GM23338 (cell line): ENCODE measurements at regions not wholly inside any gene's neighbourhood (a gene's known extent, or its start where the extent isn't known, plus 50 kb on each side); places are given as distances from the start of the nearest gene placed in this dataset.

ENCODE experiments used
- ATAC-seq: fragments of 200-7000 bp; cut with Tn5 transposase; 3 replicates; pipeline ENCODE4 v1.9.1; 2020
- DNase-seq: peaks from one replicate; pipeline ENCODE4 v3.0.0-alpha.2; 2015; ENCODE audit warnings: low spot score
- H2AFZ ChIP-seq: fragments of 200-600 bp; sonication (generic); 2 replicates; pipeline ENCODE4 v1.8.0; 2016; ENCODE audit warnings: antibody characterized with exemption, mild to moderate bottlenecking, moderate library complexity
- H3F3A ChIP-seq: fragments of 200-600 bp; sonication (generic); replicated peaks from 2 replicates; pipeline ENCODE4 v1.8.0; 2017; ENCODE audit warnings: antibody characterized with exemption, mixed run types, low read depth
- H3K27ac ChIP-seq: fragments of 200-600 bp; sonication (generic); 2 replicates; pipeline ENCODE4 v1.6.1; 2016; ENCODE audit warnings: low read depth
- H3K27me3 ChIP-seq: fragments of 200-600 bp; sonication (generic); 2 replicates; pipeline ENCODE4 v1.8.0; 2016; ENCODE audit warnings: mild to moderate bottlenecking, mixed run types, moderate library complexity; ENCODE audit not compliant: insufficient read depth
- H3K36me3 ChIP-seq: fragments of 200-600 bp; sonication (generic); 2 replicates; pipeline ENCODE4 v1.8.0; 2016; ENCODE audit warnings: mild to moderate bottlenecking; ENCODE audit not compliant: insufficient read depth
- H3K4me1 ChIP-seq: fragments of 200-600 bp; sonication (generic); 2 replicates; pipeline ENCODE4 v1.8.0; 2016; ENCODE audit warnings: mild to moderate bottlenecking, moderate library complexity; ENCODE audit not compliant: insufficient read depth
- H3K4me2 ChIP-seq: fragments of 200-600 bp; sonication (generic); 2 replicates; pipeline ENCODE4 v1.7.1; 2017; ENCODE audit warnings: mixed run types
- H3K4me3 ChIP-seq: fragments of 200-600 bp; sonication (generic); 2 replicates; pipeline ENCODE4 v1.6.1; 2016; ENCODE audit warnings: mixed run types
- H3K79me2 ChIP-seq: fragments of 200-600 bp; sonication (generic); replicated peaks from 2 replicates; pipeline ENCODE4 v1.8.0; 2017; ENCODE audit warnings: mild to moderate bottlenecking; ENCODE audit not compliant: insufficient read depth
- H3K9me2 ChIP-seq: fragments of 200-600 bp; sonication (generic); 2 replicates; pipeline ENCODE4 v1.8.0; 2017; ENCODE audit not compliant: insufficient read depth
- H4K20me1 ChIP-seq: fragments of 200-600 bp; sonication (generic); replicated peaks from 2 replicates; pipeline ENCODE4 v1.8.0; 2017; ENCODE audit warnings: mild to moderate bottlenecking; ENCODE audit not compliant: insufficient read depth
- H3K27ac Mint-ChIP-seq: 2 replicates; pipeline ENCODE4 v1.8.0; 2020; ENCODE audit warnings: inconsistent platforms, mild to moderate bottlenecking, moderate library complexity, mixed read lengths
- H3K27me3 Mint-ChIP-seq: 3 replicates; pipeline ENCODE4 v1.8.0; 2022; ENCODE audit warnings: low read depth, mild to moderate bottlenecking, moderate library complexity, mixed read lengths, inconsistent platforms; ENCODE audit not compliant: insufficient read depth, poor library complexity
- H3K36me3 Mint-ChIP-seq: 3 replicates; pipeline ENCODE4 v1.8.0; 2021; ENCODE audit warnings: low read depth, mild to moderate bottlenecking, inconsistent platforms, moderate library complexity, mixed read lengths
- H3K4me1 Mint-ChIP-seq: 3 replicates; pipeline ENCODE4 v1.8.0; 2020; ENCODE audit warnings: mild to moderate bottlenecking, inconsistent platforms, mixed read lengths
- H3K4me3 Mint-ChIP-seq: 3 replicates; pipeline ENCODE4 v1.8.0; 2021; ENCODE audit warnings: moderate library complexity, mild to moderate bottlenecking, inconsistent platforms, mixed read lengths
- H3K9me3 Mint-ChIP-seq: 3 replicates; pipeline ENCODE4 v1.8.0; 2020; ENCODE audit warnings: moderate library complexity, mild to moderate bottlenecking, inconsistent platforms, mixed read lengths
- CREB1 ChIP-seq: fragments of 250-450 bp; sonication (Bioruptor Pico); IDR thresholded peaks from 2 replicates; pipeline ENCODE4 v1.5.0; 2020; ENCODE audit warnings: low read depth, mild to moderate bottlenecking, moderate library complexity
- CTCF ChIP-seq, 2 experiments: fragments of 200-600 bp in 1 of 2; sonication (generic) in 1 of 2; conservative IDR thresholded peaks; 2 replicates each; pipeline versions ENCODE4 v1.5.1 to v1.6.1; 2016 to 2017; ENCODE audit warnings: antibody characterized with exemption in 2 of 2, low read depth in 2 of 2, mild to moderate bottlenecking in 2 of 2, moderate library complexity in 1 of 2
- ETS1 ChIP-seq: IDR thresholded peaks from 2 replicates; pipeline ENCODE4 v1.6.1; 2016; ENCODE audit warnings: antibody characterized with exemption
- EZH2 ChIP-seq: fragments of 200-600 bp; sonication (generic); IDR thresholded peaks from one replicate; pipeline ENCODE4 v1.8.0; 2017; ENCODE audit warnings: antibody characterized with exemption, mild to moderate bottlenecking, low read depth; ENCODE audit not compliant: unreplicated experiment
- EZH2phosphoT487 ChIP-seq: fragments of 200-600 bp; sonication (generic); IDR thresholded peaks from one replicate; pipeline ENCODE4 v1.8.1; 2018; ENCODE audit warnings: antibody characterized with exemption; ENCODE audit not compliant: unreplicated experiment
- JUNB ChIP-seq: IDR thresholded peaks from one replicate; pipeline ENCODE4 v1.6.1; 2016; ENCODE audit warnings: antibody characterized with exemption; ENCODE audit not compliant: unreplicated experiment
- NANOG ChIP-seq: IDR thresholded peaks from 2 replicates; pipeline ENCODE4 v1.6.1; 2016; ENCODE audit warnings: antibody characterized with exemption, borderline replicate concordance
- POLR2AphosphoS5 ChIP-seq: IDR thresholded peaks from 2 replicates; pipeline ENCODE4 v1.6.1; 2016; ENCODE audit warnings: antibody characterized with exemption, low read depth
- STAT1 ChIP-seq: IDR thresholded peaks from one replicate; pipeline ENCODE4 v1.6.1; 2016; ENCODE audit warnings: antibody characterized with exemption; ENCODE audit not compliant: unreplicated experiment
- ZNF114 ChIP-seq: fragments of 250-450 bp; sonication (Bioruptor Pico); IDR thresholded peaks from 2 replicates; pipeline ENCODE4 v1.5.0; 2020; ENCODE audit warnings: mild to moderate bottlenecking, moderate library complexity
- ZNF331 ChIP-seq: fragments of 250-450 bp; sonication (Bioruptor Pico); IDR thresholded peaks from 2 replicates; pipeline ENCODE4 v1.5.0; 2020; ENCODE audit warnings: low read depth, mild to moderate bottlenecking, moderate library complexity
- TF ChIP-seq, protein P1 (sequence below): fragments of 250-450 bp; sonication (Bioruptor Pico); IDR thresholded peaks from 2 replicates; pipeline ENCODE4 v1.5.0; 2020; ENCODE audit warnings: mild to moderate bottlenecking, moderate library complexity
- TF ChIP-seq, protein P2 (sequence below): IDR thresholded peaks from one replicate; pipeline ENCODE4 v1.6.1; 2018; ENCODE audit warnings: antibody characterized with exemption; ENCODE audit not compliant: unreplicated experiment

- no peak for DNase-seq
Observed at GRCh38 chr4:184312126-184312525, 94.5 kb upstream of the ENPP6 start.

More at GRCh38 chr4:184312126-184312525, 94.5 kb upstream of the ENPP6 start:
- no peak for ATAC-seq
- Mint-ChIP-seq H3K27me3 (peaks cover 13% of the 10 kb centered on the region), H3K4me1 (peaks cover 18% of the 10 kb centered on the region), H3K4me3 (no peak overlapping the region), H3K36me3 (no peaks in the 10 kb centered on the region; the same call in 2 of the 3 replicates), H3K27ac (no peak overlapping the region), H3K9me3 (no peaks in the 10 kb centered on the region; the same call in 2 of the 3 replicates)
- H3K36me3 ChIP-seq: no peaks in the 10 kb centered on the region
- no peaks in the 10 kb centered on the region for H4K20me1 ChIP-seq
- H2AFZ ChIP-seq: no peak overlapping the region
- no peaks in the 10 kb centered on the region for H3F3A ChIP-seq
- H3K4me2 ChIP-seq: no peak overlapping the region
- TF ChIP-seq JUNB (no peak), ZNF114 (no peak), ZNF331 (CRISPR knock-in tag) (no peak), POLR2AphosphoS5 (no peak), CREB1 (CRISPR knock-in tag) (no peak), STAT1 (no peak), EZH2phosphoT487 (no peak), EZH2 (no peak), NANOG (no peak), CTCF (conservative IDR thresholded peaks at IDR 0.05; ENCODE audit: low read depth in 2 of 2) (no peak), ETS1 (no peak)
- TF ChIP-seq, protein P1, sequence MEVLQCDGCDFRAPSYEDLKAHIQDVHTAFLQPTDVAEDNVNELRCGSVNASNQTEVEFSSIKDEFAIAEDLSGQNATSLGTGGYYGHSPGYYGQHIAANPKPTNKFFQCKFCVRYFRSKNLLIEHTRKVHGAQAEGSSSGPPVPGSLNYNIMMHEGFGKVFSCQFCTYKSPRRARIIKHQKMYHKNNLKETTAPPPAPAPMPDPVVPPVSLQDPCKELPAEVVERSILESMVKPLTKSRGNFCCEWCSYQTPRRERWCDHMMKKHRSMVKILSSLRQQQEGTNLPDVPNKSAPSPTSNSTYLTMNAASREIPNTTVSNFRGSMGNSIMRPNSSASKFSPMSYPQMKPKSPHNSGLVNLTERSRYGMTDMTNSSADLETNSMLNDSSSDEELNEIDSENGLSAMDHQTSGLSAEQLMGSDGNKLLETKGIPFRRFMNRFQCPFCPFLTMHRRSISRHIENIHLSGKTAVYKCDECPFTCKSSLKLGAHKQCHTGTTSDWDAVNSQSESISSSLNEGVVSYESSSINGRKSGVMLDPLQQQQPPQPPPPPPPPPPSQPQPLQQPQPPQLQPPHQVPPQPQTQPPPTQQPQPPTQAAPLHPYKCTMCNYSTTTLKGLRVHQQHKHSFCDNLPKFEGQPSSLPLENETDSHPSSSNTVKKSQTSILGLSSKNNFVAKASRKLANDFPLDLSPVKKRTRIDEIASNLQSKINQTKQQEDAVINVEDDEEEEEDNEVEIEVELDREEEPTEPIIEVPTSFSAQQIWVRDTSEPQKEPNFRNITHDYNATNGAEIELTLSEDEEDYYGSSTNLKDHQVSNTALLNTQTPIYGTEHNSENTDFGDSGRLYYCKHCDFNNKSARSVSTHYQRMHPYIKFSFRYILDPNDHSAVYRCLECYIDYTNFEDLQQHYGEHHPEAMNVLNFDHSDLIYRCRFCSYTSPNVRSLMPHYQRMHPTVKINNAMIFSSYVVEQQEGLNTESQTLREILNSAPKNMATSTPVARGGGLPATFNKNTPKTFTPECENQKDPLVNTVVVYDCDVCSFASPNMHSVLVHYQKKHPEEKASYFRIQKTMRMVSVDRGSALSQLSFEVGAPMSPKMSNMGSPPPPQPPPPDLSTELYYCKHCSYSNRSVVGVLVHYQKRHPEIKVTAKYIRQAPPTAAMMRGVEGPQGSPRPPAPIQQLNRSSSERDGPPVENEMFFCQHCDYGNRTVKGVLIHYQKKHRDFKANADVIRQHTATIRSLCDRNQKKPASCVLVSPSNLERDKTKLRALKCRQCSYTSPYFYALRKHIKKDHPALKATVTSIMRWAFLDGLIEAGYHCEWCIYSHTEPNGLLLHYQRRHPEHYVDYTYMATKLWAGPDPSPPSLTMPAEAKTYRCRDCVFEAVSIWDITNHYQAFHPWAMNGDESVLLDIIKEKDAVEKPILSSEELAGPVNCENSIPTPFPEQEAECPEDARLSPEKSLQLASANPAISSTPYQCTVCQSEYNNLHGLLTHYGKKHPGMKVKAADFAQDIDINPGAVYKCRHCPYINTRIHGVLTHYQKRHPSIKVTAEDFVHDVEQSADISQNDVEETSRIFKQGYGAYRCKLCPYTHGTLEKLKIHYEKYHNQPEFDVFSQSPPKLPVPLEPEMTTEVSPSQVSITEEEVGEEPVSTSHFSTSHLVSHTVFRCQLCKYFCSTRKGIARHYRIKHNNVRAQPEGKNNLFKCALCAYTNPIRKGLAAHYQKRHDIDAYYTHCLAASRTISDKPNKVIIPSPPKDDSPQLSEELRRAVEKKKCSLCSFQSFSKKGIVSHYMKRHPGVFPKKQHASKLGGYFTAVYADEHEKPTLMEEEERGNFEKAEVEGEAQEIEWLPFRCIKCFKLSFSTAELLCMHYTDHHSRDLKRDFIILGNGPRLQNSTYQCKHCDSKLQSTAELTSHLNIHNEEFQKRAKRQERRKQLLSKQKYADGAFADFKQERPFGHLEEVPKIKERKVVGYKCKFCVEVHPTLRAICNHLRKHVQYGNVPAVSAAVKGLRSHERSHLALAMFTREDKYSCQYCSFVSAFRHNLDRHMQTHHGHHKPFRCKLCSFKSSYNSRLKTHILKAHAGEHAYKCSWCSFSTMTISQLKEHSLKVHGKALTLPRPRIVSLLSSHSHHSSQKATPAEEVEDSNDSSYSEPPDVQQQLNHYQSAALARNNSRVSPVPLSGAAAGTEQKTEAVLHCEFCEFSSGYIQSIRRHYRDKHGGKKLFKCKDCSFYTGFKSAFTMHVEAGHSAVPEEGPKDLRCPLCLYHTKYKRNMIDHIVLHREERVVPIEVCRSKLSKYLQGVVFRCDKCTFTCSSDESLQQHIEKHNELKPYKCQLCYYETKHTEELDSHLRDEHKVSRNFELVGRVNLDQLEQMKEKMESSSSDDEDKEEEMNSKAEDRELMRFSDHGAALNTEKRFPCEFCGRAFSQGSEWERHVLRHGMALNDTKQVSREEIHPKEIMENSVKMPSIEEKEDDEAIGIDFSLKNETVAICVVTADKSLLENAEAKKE (CRISPR knock-in tag): no peak
- TF ChIP-seq, protein P2, sequence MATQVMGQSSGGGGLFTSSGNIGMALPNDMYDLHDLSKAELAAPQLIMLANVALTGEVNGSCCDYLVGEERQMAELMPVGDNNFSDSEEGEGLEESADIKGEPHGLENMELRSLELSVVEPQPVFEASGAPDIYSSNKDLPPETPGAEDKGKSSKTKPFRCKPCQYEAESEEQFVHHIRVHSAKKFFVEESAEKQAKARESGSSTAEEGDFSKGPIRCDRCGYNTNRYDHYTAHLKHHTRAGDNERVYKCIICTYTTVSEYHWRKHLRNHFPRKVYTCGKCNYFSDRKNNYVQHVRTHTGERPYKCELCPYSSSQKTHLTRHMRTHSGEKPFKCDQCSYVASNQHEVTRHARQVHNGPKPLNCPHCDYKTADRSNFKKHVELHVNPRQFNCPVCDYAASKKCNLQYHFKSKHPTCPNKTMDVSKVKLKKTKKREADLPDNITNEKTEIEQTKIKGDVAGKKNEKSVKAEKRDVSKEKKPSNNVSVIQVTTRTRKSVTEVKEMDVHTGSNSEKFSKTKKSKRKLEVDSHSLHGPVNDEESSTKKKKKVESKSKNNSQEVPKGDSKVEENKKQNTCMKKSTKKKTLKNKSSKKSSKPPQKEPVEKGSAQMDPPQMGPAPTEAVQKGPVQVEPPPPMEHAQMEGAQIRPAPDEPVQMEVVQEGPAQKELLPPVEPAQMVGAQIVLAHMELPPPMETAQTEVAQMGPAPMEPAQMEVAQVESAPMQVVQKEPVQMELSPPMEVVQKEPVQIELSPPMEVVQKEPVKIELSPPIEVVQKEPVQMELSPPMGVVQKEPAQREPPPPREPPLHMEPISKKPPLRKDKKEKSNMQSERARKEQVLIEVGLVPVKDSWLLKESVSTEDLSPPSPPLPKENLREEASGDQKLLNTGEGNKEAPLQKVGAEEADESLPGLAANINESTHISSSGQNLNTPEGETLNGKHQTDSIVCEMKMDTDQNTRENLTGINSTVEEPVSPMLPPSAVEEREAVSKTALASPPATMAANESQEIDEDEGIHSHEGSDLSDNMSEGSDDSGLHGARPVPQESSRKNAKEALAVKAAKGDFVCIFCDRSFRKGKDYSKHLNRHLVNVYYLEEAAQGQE: no peak
- no peak overlapping the region for H3K27ac ChIP-seq
- peaks cover 17% of the 10 kb centered on the region for H3K9me2 ChIP-seq
- no peaks in the 10 kb centered on the region for H3K79me2 ChIP-seq
- no peaks in the 10 kb centered on the region for H3K27me3 ChIP-seq
- H3K4me1 ChIP-seq: peaks cover 3% of the 10 kb centered on the region; the same call in 1 of the 2 replicates
- H3K4me3 ChIP-seq: no peak overlapping the region
